Upper lobe of left lung (tissue), 4 donors: ENCODE measurements at regions not wholly inside any gene's neighbourhood (a gene's known extent, or its start where the extent isn't known, plus 50 kb on each side); places are given as distances from the start of the nearest gene placed in this dataset.

Source experiments
- CTCF ChIP-seq, 6 experiments: fragments of 450-650 bp in 4 of 6; fragments of 200-600 bp in 2 of 6; sonication (generic) in 2 of 6; IDR thresholded peaks; one replicate each; pipeline ENCODE4 v1.5.1; 2016 to 2019; ENCODE audit warnings: antibody characterized with exemption in 6 of 6
- EP300 ChIP-seq, 4 donors: sonication (generic); formaldehyde crosslinking; IDR thresholded peaks; one replicate each; pipeline ENCODE4 v1.5.1; 2017; ENCODE audit warnings: antibody characterized with exemption in 4 of 4, control low read depth in 2 of 4
- POLR2A ChIP-seq, 4 donors: fragments of 450-650 bp; IDR thresholded peaks; one replicate each; pipeline ENCODE4 v1.5.1; 2016 to 2017; ENCODE audit warnings: antibody characterized with exemption in 4 of 4, mild to moderate bottlenecking in 2 of 4

DNA sequence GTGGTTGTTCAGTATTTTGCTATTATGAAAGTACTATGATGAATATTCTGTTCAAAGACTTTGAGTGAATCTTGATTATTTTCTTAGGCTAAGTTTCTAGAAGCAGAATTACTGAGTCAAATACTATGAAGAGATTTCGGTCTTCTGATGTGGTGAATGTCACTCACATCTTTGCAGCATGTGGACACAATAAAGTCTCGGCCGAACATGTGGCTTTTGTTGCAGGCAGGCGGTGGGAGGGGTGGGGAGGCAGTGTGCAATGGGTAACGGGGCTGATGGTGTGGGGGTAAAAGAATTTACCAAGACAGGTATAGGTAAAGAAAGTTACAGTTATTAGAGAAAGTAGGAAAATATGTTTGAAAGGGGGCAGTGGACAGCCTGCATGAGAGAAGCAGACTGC is 156.4 kb upstream of the DTNBP1 start:
- TF ChIP-seq POLR2A (IDR thresholded peaks at IDR 0.05), result no peak
- no peak for TF ChIP-seq CTCF (IDR thresholded peaks at IDR 0.05)
- no peak for TF ChIP-seq EP300 (IDR thresholded peaks at IDR 0.05)
